ENCODE measurements at regions not wholly inside any gene's neighbourhood (a gene's known extent, or its start where the extent isn't known, plus 50 kb on each side); places are given as distances from the start of the nearest gene placed in this dataset.
"Not testable (repeated sequence)": the region's sequence is repeated elsewhere in the genome, so short reads cannot be mapped to it uniquely, and the experiment has no call there.

DNA sequence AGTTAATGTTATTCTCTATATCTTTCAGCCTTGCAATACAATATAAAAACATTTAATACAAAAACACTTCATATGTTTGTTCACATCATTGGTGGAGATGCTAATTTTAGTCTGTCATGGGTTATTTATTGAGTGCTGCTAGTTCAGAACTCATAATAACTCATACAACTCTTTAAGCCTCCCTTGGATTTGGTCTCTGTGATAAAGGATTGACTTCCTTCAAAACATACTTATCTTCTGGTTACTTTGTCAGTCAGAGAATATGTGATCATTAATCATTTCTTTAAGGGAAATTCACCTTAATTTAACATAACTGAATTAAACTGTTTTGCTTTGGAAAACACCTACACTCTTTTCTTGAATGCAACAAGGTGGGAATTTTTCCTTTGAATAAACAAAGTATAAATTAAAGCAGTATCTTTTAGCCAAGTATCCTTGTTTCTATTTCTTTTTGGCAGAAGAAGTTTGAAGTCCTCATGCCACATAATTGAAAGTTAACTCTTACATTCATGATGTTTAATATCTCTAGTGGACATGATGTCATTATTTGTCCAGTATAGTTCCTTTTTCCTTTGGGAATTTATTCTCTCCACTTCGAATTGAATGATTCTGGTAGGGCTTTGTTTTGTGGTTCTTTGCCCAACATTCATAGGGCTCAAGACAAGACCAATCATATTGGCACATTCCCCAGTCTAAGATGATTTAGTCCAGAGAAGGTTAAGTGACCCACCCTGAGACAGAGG is 133.2 kb upstream of the CENPW start:
- DNase-seq = peak; percentile 49

DNA sequence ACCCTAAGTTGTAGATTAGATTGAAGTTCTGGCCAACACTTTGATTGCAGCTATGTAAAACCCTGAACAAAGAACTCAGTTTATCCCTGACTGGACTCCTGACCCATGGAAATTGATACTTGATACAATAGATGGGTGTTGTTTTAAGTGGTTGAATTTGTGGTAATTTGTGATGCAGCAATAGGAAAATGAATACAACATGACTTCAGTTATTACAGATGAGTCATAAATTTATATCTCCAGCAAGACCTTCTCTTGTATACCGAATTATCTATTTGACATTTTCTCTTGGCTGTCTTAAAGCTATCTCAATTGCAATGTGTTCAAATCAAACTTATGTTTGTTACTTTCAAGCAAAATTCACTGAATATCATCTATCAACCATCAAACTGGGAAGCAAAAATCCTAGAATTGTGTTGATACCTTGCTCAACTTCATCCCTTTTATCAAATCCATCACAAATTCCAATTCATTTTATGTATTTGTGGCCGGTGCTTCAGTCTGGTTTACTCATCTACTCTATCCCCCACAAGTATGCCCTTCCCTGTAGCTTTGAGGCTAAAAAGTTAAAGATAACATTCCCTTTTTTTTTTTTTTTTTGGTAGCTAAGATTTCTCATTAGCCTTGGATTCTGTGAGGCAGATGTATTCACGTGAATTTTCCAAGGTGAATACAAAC is 129.4 kb upstream of the CENPW start:
- DNase-seq = no peak

DNA sequence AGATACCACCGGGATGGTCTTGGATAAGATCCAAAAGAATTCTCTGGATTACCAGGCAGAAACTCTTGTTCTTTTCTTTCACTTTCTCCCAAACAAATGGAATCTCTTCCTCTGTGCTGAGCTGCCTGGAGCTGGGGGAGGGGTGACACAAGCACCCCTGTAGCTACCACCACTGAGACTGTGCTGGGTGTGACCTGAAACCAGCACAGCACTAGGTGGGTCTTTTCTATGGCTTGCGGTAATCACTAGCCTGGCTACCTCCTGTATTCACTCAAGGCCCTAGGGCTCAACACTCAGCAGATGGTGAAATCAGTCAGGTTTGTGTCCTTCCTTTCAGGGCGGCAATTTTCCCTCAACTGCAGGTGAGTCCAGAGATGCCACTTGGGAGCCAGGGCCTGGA is 122.4 kb upstream of the CENPW start:
- DNase-seq = no peak

DNA sequence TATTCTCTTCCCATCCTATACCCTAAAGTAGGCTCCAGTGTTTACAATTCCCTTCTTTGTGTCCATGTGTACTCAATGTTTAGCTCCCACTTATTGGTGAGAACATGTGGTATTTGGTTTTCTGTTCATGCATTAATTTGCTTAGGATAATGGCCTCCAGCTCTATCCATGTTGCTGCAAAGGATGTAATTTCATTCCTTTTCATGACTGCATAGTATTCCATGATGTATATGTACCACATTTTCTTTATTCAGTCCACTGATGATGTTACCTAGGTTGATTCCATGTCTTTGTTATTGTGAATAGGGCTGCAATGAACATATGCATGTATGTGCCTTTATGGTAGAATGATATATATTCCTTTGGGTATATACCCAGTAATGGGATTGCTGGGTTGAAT is 119.0 kb upstream of the CENPW start:
- not testable (repeated sequence) for DNase-seq

DNA sequence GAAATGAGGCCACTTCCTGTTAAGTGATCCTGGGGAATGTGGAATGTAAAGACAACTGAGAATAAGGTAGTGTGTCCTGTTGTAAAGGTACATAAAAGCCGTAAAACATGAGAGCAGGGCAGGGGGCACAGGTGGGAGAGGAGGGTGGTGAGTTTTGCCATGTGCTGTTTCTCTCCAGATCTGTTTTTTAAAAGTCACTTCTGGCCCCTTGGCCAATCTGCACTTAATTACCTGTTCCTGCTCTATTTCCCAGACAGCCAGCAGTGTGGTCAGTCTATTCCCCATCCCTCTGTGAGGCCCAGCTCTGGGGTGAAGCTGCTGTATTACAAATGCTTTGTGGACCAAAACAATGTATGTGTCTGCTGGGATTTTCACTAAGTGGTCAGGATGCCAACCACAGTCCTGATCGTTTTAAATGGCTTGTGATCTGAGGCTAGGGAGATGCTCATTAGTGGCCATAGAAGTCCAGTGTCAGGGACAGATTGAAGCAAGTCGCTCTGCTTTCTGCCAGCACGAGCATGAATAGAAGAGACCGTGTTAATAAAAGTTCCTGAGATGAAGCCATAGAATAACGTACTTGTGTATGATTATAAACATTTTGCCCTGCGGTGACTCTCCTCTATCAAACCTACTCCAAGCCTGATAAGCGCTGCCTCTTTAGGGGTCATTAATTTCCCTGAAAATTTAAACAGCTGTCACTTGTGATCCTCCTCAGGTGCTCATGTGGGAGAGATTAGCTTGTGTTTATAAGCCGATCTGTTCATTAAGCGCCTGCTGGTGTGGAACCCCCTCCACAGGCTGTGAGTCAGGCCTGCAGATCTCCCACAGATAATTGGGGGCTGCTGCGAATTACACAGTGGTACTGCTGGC is 111.8 kb upstream of the CENPW start:
- no peak for DNase-seq

DNA sequence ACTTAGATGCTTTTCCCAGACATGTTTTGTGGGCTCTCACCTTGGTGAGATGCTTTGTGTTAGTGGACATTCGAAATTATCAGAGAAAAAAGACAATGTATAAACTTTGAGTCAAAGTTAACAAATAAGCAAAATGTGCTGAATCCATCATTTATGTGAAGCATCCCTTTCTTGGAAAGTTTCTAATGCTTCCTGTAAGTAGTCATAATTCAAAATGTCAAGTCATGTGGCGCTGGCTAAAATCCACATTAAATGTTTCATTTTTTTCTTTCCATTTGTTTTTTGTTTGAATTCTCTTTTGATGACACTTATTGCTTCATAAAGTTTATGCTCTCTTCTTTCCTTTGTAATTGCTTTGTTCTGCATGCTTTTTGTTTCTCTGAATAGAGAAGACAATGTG is 107.2 kb upstream of the CENPW start:
- DNase-seq = peak; percentile 15

DNA sequence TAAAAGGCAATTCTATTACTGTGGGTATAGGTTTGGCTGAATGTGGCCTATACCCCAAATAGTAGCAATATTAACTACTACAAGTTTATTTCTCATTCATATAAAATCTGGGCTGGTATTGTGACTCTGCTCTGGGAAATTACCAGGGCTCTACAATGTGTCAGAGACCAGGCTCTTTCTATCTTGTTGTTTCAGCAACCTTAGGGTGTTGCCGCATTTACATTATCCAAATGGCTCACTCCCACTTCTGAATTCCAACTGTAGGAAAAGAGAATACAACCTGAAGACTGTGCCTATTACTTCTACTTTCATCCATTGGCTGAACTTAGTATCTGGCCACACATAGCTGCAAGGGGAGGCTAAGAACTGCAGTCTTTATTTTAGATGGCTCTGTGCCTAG is 106.7 kb upstream of the CENPW start:
- no peak for DNase-seq

DNA sequence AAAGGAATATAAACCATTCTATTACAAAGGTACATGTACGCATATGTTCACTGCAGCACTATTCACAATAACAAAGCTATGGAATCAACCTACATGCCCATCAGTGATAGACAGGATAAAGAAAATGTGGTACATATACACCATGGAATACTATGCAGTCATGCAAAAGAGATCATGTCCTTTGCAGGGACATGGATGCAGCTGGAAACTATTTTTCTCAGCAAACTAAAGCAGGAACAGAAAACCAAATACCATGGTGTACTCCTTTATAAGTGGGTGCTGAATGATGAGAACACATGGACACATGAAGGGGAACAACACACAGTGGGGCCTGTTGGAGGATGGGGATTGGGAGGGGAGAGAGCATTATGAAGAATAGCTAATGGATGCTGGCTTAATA is 104.6 kb upstream of the CENPW start:
- DNase-seq = no peak

DNA sequence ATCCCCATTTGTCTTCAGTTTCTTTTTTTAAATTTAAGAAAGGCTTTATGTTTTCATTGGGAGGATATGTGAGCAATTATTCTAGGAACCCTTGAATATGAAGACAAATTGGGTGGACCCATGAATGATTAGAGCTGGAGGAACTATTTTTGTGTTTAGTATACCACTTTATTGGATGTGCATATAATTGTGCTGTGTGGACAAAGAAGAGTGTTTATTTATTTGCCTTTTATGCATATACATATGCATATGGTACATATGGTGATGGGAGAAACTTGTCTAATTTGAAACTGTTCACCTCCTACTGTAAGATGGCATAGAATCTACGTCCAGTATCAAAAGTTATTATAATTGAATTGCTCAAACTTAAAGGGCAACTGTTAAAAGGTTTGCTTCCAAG is 94.8 kb upstream of the CENPW start:
- DNase-seq = no peak

DNA sequence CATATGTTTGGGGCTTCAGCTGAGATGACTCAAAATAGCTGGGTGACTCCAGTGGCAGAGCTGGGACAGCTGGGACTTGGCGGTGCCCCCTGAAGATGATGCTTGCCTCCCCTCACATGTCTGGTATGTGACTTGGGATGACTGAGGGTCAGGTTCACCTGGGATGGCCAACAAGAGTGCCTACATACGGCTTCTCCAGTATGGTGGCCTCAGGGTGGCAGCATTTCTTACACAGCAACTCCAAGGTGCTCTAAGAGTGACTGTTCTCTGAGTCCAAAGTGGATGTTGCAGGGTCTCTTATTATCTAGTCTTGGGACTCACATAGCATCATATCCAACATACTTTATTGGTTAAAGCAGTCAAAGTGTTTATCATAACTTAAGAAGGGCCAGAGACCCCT is 87.8 kb upstream of the CENPW start:
- DNase-seq = peak; percentile 19

DNA sequence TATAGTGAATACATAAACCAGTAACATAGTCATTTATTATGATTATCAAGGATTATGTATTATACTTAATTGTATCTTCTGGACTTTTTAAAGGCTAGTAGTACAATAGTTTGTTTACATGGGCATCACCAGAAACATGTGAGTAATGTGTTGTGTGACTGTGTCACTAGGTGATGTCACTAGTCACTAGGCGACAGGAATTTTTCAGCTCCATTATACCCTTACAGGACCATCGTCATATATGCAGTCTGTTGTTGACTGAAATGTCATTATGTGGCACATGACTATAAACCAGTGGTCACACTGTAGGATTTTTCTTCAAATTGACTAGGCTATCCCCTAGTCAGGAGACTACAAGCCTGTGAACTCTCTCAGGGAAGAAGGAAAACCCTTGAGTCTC is 86.5 kb upstream of the CENPW start:
- no peak for DNase-seq

DNA sequence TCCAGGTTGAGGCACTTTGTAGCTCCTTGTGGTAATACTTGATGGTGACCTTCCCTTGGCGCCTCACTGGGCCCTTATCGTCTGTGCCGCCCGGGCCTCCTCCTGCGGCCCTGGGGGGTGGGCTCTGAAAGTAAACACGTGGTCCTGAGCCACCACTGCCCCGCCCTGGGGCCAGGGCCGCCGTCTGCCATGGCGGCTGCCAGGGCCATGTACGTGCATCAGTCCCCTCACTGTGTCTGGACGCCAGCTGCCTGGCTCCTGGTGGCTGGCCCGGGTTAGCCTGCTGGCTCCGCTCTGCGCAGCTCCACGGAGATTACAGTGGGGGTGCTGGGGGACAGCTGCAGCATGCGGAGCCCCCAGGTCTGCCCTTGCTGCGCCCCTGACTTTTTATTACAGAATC is 81.8 kb upstream of the CENPW start:
- DNase-seq = no peak

DNA sequence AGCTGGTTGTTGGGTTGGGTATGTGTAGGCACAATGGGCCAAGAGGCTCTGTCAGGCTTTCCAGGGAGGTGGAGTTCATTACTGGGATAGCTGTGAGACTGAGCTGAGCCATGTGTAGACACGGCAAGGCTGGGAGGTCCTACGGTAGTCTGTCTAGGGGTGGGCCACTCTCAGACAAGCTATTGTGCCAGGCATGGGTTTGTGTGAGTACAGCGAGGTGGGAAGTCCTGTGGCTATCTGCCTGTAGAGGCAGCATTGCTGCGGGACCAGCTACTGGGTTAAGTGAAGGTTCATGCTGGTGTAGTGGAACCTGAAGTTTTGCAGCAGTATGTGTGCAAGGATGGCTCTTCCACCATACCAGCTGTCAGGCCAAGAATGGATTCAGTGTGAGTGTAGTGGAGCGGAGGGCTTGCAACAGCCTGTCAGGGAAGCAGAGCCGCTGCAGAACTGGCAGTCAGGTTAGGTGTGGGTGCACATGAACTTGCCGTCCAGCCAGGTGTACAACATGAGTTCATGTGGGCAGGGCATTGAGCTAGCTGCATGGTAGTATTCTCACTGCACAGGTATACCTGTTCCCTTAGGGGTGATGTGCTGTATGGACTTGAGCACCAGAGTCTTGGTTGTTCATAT is 78.0 kb upstream of the CENPW start:
- DNase-seq = no peak

DNA sequence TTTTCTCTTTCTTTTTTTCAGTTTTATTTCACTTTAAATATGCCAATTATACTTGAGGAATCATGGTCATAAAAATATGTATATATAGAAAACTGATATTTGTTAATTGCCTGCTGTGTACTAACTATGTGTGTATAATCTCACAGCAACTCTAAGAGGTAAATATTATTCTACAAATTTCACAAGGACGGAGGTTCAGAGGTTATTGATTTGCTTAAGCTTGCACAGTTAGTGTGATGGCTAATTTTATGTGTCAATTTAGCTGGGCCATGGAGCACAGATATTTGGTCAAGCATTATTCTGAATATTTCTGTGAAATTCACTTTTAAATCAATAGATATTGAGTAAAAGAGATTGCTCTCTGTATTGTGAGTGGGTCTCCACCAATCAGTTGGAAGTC is 75.7 kb upstream of the CENPW start:
- no peak for DNase-seq

DNA sequence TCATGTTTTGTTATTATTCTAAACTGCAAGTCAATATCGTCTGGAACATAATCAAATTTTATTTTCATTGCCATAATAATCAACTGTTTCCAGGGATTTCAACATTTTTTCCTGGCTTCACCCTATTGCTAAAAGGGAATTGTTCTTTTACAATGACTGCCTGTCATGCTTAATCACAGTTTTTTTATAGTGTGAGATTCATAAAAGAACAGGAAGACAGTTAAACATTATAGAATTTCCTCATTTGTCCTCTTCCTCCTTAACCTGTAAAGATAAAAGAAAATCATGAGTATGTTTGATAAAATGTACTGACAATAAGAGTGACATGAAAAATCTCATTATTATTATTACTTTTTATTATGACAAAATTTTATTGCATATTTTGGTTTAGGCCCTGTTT is 73.3 kb upstream of the CENPW start:
- DNase-seq = no peak

DNA sequence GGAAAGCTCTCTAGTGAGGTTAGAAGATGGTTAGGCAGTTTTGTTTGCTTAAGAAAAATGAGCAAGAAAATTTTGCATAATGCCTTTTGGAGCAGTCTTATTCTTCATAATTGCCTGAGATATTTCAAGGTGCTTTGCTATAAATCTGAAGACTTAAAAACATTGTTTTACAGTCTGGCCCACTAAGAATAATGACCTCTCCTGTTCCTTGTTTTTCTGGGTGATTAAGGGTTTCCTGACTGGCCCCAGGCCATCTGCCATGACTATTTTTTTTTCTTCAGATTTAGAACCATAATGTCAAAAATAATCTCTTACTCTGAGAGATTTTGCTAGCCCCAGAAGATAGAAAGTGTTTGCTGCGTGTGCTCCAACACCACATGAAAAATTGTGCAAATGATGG is 72.3 kb upstream of the CENPW start:
- DNase-seq = no peak

DNA sequence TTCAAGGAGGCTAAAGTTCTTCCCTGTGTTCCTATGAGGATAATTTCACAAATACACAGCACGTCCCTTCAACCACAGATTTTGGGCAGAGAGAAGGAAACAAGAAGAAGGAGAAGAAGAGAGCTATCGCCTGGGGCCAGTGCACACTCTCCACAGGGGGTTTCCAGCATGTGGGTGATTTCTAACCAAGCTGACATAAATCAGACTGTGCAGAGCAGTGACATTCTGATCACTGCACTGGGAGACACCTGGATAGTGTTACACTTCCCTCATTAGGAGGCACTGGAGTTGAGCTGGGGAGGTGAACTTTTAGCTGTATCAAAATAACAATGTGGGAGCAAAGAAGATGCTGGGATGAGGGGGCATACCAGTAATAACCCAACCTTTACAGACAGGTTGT is 71.8 kb upstream of the CENPW start:
- no peak for DNase-seq

DNA sequence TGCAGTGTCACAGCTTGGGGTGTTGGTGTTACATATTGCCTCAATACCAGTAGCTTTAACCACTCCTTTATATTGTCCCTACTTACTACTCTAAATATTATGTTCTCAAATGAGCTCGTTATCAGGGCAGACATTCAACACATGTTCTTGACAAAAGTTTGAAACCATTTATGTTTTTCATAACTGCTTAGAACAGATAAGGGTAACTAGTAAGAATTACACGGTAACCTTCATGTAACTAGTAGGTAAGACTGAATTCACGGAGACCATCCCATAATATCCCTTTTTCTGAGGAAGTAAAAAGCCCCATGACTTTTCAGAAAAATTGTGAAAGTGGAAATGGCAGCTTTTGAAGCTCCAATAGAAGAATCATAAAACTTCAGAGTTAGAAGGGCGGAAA is 59.6 kb upstream of the CENPW start:
- peak; percentile 65 for DNase-seq

DNA sequence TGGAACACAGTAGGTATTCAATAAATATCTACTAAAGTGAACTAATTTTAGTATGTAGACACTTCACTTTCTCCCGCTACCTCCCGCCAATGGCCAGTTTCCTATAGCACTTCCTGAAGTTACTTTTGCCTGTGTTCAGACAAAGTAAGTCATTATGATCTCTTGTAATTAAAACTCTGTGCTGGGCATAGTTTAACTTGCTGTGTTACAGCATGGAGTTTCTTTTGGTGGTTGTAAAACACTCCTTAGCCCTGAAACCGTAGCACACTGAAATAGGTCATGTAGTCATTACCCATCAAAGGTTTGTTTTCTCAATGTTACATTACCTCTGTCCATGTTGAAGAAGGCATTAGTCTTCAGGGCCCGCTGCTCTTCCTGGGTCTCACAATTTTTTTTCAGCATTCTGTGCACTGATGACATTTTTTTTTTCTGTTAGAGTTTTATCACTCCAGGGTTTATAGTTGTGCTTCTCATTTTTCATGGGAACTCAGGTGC is 54.0 kb upstream of the CENPW start:
- DNase-seq = no peak

All from OCI-M1 (cell line).